ENCODE measurements at regions not wholly inside any gene's neighbourhood (a gene's known extent, or its start where the extent isn't known, plus 50 kb on each side); places are given as distances from the start of the nearest gene placed in this dataset.

- no peak for DNase-seq (ENCODE audit: low read depth in 2 of 3, low spot score in 1 of 3)
Measured at GRCh38 chr10:4775808-4776207, 50.2 kb upstream of the AKR1E2 start.

GRCh38 chr10:4772202-4772570 lies 53.8 kb upstream of the AKR1E2 start:
- no peak for DNase-seq (ENCODE audit: low read depth in 2 of 3, low spot score in 1 of 3)

GRCh38 chr10:4771554-4772201 lies 54.3 kb upstream of the AKR1E2 start:
- DNase-seq (ENCODE audit: low read depth in 2 of 3, low spot score in 1 of 3) = no peak

- no peak for DNase-seq (ENCODE audit: low read depth in 2 of 3, low spot score in 1 of 3)
Measured at GRCh38 chr10:4770801-4771553, 55.0 kb upstream of the AKR1E2 start.

GRCh38 chr10:4768416-4768815 lies 57.6 kb upstream of the AKR1E2 start:
- no peak for DNase-seq (ENCODE audit: low read depth in 2 of 3, low spot score in 1 of 3)

GRCh38 chr10:4767033-4767814 lies 58.8 kb upstream of the AKR1E2 start:
- no peak for DNase-seq (ENCODE audit: low read depth in 2 of 3, low spot score in 1 of 3)

GRCh38 chr10:4766454-4766853 lies 59.6 kb upstream of the AKR1E2 start:
- no peak for DNase-seq (ENCODE audit: low read depth in 2 of 3, low spot score in 1 of 3)

GRCh38 chr10:4765428-4765827 lies 60.6 kb upstream of the AKR1E2 start:
- DNase-seq (ENCODE audit: low read depth in 2 of 3, low spot score in 1 of 3) = no peak

- DNase-seq (ENCODE audit: low read depth in 2 of 3, low spot score in 1 of 3) = no peak
Measured at GRCh38 chr10:4763960-4764428, 62.0 kb upstream of the AKR1E2 start.

GRCh38 chr10:4763513-4763912 lies 62.5 kb upstream of the AKR1E2 start:
- DNase-seq (ENCODE audit: low read depth in 2 of 3, low spot score in 1 of 3) = no peak

GRCh38 chr10:4758256-4758655 lies 67.8 kb upstream of the AKR1E2 start:
- no peak for DNase-seq (ENCODE audit: low read depth in 2 of 3, low spot score in 1 of 3)

- no peak for DNase-seq (ENCODE audit: low read depth in 2 of 3, low spot score in 1 of 3)
Measured at GRCh38 chr10:4755286-4755989, 70.6 kb upstream of the AKR1E2 start.

GRCh38 chr10:4754143-4754542 lies 71.9 kb upstream of the AKR1E2 start:
- DNase-seq (ENCODE audit: low read depth in 2 of 3, low spot score in 1 of 3) = no peak

- no peak for DNase-seq (ENCODE audit: low read depth in 2 of 3, low spot score in 1 of 3)
Measured at GRCh38 chr10:4751211-4751610, 74.8 kb upstream of the AKR1E2 start.

GRCh38 chr10:4749271-4749574 lies 76.8 kb upstream of the AKR1E2 start:
- no peak for DNase-seq (ENCODE audit: low read depth in 2 of 3, low spot score in 1 of 3)

GRCh38 chr10:4748491-4749270 lies 77.3 kb upstream of the AKR1E2 start:
- DNase-seq (ENCODE audit: low read depth in 2 of 3, low spot score in 1 of 3) = no peak

GRCh38 chr10:4742217-4742616 lies 83.8 kb upstream of the AKR1E2 start:
- no peak for DNase-seq (ENCODE audit: low read depth in 2 of 3, low spot score in 1 of 3)

GRCh38 chr10:4740471-4740870 lies 85.5 kb upstream of the AKR1E2 start:
- no peak for DNase-seq (ENCODE audit: low read depth in 2 of 3, low spot score in 1 of 3)

GRCh38 chr10:4736608-4737007 lies 89.4 kb upstream of the AKR1E2 start:
- DNase-seq (ENCODE audit: low read depth in 2 of 3, low spot score in 1 of 3) = no peak

GRCh38 chr10:4736183-4736582 lies 89.8 kb upstream of the AKR1E2 start:
- DNase-seq (ENCODE audit: low read depth in 2 of 3, low spot score in 1 of 3) = no peak

- DNase-seq (ENCODE audit: low read depth in 2 of 3, low spot score in 1 of 3) = no peak
Measured at GRCh38 chr10:4733843-4734224, 92.2 kb upstream of the AKR1E2 start.
